Thyroid gland (tissue), 4 donors: ENCODE measurements at regions not wholly inside any gene's neighbourhood (a gene's known extent, or its start where the extent isn't known, plus 50 kb on each side); places are given as distances from the start of the nearest gene placed in this dataset.

Source experiments
- DNase-seq, 2 donors: peaks; one replicate each; pipeline ENCODE4 v3.0.0-alpha.2; 2019
- H3K27ac ChIP-seq, 3 donors: fragments of 200-600 bp; sonication (generic); 1 replicate in 2 of 3; 2 replicates in 1 of 3; pipeline ENCODE4 v1.5.1; 2016 to 2019; ENCODE audit warnings: mild to moderate bottlenecking in 1 of 3, moderate library complexity in 1 of 3
- H3K27me3 ChIP-seq: fragments of 200-600 bp; sonication (generic); one replicate; pipeline ENCODE4 v1.5.1; 2019
- H3K36me3 ChIP-seq, 2 donors: fragments of 200-600 bp; sonication (generic); one replicate each; pipeline ENCODE4 v1.5.1; 2016 to 2019
- H3K4me1 ChIP-seq, 2 donors: fragments of 200-600 bp; sonication (generic); one replicate each; pipeline ENCODE4 v1.5.1; 2017 to 2019
- H3K4me3 ChIP-seq, 3 donors: fragments of 200-600 bp; sonication (generic); replicated peaks in 1 of 3; 1 replicate in 2 of 3; 2 replicates in 1 of 3; pipeline ENCODE4 v1.5.1; 2016; ENCODE audit warnings: mild to moderate bottlenecking in 1 of 3
- H3K9me3 ChIP-seq: fragments of 200-600 bp; sonication (generic); one replicate; pipeline ENCODE4 v1.5.1; 2017
- POLR2A ChIP-seq, 2 donors: fragments of 450-650 bp; IDR thresholded peaks; one replicate each; pipeline ENCODE4 v1.6.1; 2017; ENCODE audit warnings: antibody characterized with exemption in 2 of 2, mild to moderate bottlenecking in 2 of 2, moderate library complexity in 1 of 2
- WGBS, 2 donors: methylation state at CpG; one replicate each; pipeline ENCODE4 v1.1.5; 2017; 5-methylcytosine and 5-hydroxymethylcytosine counted together
- intact Hi-C: fragments of 100-400 bp; cut with DNase I; formaldehyde crosslinking; loops from one replicate; pipeline ENCODE4 v1.15.1; 2023
- TF ChIP-seq, protein P1 (sequence below), 6 experiments: fragments of 200-600 bp in 3 of 6; fragments of 450-650 bp in 3 of 6; sonication (generic) in 3 of 6; IDR thresholded peaks; one replicate each; pipeline ENCODE4 v1.5.1; 2016 to 2019; ENCODE audit warnings: antibody characterized with exemption in 6 of 6, mild to moderate bottlenecking in 2 of 6, inconsistent platforms in 1 of 6, moderate library complexity in 1 of 6

DNA sequence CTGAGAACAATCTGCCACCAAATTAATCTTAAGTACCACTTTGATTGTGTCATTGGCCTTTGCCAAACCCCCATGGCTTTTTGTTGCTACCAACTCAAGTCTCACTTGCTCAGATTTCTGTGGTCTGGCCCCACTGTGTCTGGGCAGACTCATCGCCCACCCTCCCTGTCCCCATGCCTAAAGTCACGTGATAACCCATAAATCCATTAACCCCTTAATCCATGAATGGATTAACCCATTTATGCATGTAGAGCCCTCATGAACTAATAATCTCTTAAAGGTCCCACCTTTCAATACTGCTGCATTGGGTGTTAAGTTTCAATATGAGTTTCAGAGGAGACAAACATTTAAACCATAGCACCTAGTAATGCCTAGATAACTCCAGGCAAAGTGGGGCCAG, 78.5 kb upstream of the BLTP1 start:
- no peak overlapping the region for H3K27ac ChIP-seq
- no peak for DNase-seq
- 48 to 80% methylated on average over 2 of the region's 2 CpGs for whole genome bisulfite sequencing, 2 donors

DNA sequence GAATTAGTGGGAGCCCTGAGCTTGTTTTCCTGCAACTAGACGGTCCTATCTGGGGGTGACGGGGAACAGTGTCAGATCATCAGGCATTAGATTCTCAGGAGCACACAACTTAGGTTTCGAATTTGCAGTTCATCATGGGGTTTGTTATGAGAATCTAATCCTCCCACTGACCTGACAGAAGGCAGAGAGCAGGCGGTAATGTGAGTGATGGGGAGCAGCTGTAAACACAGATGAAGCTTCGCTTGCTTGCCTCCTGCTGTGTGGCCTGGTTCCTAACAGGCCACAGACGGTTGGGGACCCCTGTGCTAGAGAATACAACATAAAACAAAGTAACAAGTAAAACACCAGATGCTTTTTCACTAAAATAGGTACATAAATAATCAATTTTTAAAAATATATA, 86.2 kb upstream of the BLTP1 start:
- no peaks in the 10 kb centered on the region for H3K9me3 ChIP-seq
- no peaks in the 10 kb centered on the region for H3K4me1 ChIP-seq
- no peaks in the 10 kb centered on the region for H3K36me3 ChIP-seq
- 74 to 82% methylated on average over 6 of the region's 6 CpGs for WGBS, 2 donors
- TF ChIP-seq POLR2A (IDR thresholded peaks at IDR 0.05): no peak
- TF ChIP-seq, protein P1, sequence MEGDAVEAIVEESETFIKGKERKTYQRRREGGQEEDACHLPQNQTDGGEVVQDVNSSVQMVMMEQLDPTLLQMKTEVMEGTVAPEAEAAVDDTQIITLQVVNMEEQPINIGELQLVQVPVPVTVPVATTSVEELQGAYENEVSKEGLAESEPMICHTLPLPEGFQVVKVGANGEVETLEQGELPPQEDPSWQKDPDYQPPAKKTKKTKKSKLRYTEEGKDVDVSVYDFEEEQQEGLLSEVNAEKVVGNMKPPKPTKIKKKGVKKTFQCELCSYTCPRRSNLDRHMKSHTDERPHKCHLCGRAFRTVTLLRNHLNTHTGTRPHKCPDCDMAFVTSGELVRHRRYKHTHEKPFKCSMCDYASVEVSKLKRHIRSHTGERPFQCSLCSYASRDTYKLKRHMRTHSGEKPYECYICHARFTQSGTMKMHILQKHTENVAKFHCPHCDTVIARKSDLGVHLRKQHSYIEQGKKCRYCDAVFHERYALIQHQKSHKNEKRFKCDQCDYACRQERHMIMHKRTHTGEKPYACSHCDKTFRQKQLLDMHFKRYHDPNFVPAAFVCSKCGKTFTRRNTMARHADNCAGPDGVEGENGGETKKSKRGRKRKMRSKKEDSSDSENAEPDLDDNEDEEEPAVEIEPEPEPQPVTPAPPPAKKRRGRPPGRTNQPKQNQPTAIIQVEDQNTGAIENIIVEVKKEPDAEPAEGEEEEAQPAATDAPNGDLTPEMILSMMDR (IDR thresholded peaks at IDR 0.05): no peak
- H3K27me3 ChIP-seq: no peaks in the 10 kb centered on the region
- no peak overlapping the region for H3K4me3 ChIP-seq
- no peak overlapping the region for H3K27ac ChIP-seq
- intact Hi-C loops: no loop called here
- no peak for DNase-seq

More for the DNA sequence above, 78.5 kb upstream of the BLTP1 start:
- no peaks in the 10 kb centered on the region for H3K27me3 ChIP-seq
- intact Hi-C loops: no loop called here
- no peak overlapping the region for H3K4me3 ChIP-seq
- no peaks in the 10 kb centered on the region for H3K9me3 ChIP-seq
- no peak for TF ChIP-seq POLR2A (IDR thresholded peaks at IDR 0.05)
- TF ChIP-seq, protein P1 (IDR thresholded peaks at IDR 0.05): no peak
- H3K36me3 ChIP-seq: no peaks in the 10 kb centered on the region
- no peaks in the 10 kb centered on the region for H3K4me1 ChIP-seq

DNA sequence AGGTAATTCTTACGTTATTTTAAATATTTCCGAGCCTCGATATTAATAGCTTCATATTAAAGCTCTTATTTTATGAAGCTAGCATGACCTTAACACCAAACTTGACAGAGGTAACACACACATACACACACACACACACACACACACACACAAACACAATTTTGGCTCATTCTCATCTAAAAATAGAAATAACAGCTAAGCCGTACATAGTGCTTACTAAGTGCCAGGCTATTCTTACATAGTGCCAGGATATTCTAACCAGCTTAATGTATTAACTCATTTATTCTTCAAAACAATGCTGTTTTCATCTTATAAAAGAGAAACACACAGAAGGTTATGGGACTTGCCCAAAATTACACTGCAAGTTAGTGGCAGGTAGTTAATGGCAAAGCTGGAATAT, 87.0 kb upstream of the BLTP1 start:
- Histone ChIP-seq H3K4me1 (no peaks in the 10 kb centered on the region), H3K4me3 (no peak overlapping the region), H3K36me3 (no peaks in the 10 kb centered on the region), H3K27ac (no peak overlapping the region), H3K9me3 (no peaks in the 10 kb centered on the region), H3K27me3 (no peaks in the 10 kb centered on the region)
- TF ChIP-seq, protein P1 (IDR thresholded peaks at IDR 0.05): no peak
- TF ChIP-seq POLR2A (IDR thresholded peaks at IDR 0.05): no peak
- WGBS, 2 donors: 88 to 91% methylated on average over 4 of the region's 4 CpGs
- DNase-seq: no peak
- intact Hi-C loops: no loop called here

DNA sequence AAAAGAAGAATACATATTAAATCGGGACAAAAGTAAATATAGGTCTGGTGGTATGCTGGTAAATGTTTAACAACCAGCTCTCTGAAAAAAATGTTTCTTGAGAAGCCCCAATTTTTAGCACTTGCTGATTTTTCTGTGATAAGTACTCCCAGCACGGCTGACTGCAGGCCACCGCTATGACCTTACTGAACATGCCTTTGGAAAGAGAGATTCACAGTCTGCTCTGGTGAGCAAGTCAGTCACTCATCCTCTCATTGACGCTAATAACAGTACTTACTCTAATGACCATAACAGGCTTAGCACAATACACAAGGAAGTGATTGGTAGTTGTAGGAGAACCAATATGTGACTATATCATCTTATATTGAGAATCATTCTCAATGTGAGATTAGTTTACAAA, 98.9 kb upstream of the BLTP1 start:
- Histone ChIP-seq H3K36me3 (no peaks in the 10 kb centered on the region), H3K4me1 (no peaks in the 10 kb centered on the region), H3K27me3 (no peaks in the 10 kb centered on the region), H3K4me3 (no peak overlapping the region), H3K27ac (no peak overlapping the region), H3K9me3 (no peaks in the 10 kb centered on the region)
- no peak for TF ChIP-seq POLR2A (IDR thresholded peaks at IDR 0.05)
- TF ChIP-seq, protein P1 (IDR thresholded peaks at IDR 0.05): no peak
- WGBS, 2 donors: 42 to 59% methylated on average over 4 of the region's 4 CpGs
- intact Hi-C loops: no loop called here
- peak in 1 of 2 donors; percentile 19 for DNase-seq

DNA sequence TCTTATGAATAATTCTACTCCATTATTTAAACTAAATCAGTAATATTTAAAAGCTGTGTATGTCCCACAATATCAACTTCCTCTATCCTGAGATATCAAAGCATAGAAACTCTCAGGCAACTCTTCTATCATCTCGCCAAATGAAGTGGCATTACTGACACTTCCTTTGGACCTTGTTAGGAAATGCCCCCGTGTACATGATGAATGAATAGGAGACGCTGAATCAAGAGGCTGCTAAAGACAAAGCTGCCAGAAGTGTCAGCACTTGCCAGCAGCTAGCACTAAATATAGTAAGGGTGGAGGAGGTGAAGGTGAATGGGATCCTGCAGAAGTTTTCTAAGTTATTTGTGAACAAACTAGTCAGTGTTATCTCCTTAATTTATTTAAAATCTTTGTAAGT, 99.5 kb upstream of the BLTP1 start:
- H3K4me3 ChIP-seq: no peak overlapping the region
- TF ChIP-seq POLR2A (IDR thresholded peaks at IDR 0.05): no peak
- TF ChIP-seq, protein P1 (IDR thresholded peaks at IDR 0.05): no peak
- intact Hi-C loops: no loop called here
- H3K9me3 ChIP-seq: no peaks in the 10 kb centered on the region
- H3K27me3 ChIP-seq: no peaks in the 10 kb centered on the region
- no peaks in the 10 kb centered on the region for H3K36me3 ChIP-seq
- no peak overlapping the region for H3K27ac ChIP-seq
- 27% methylated on average over 3 of the region's 3 CpGs for WGBS, 2 donors
- H3K4me1 ChIP-seq: no peaks in the 10 kb centered on the region
- DNase-seq: peak in 1 of 2 donors; percentile 22
